Skeletal muscle tissue (tissue), 3 donors: ENCODE measurements at regions not wholly inside any gene's neighbourhood (a gene's known extent, or its start where the extent isn't known, plus 50 kb on each side); places are given as distances from the start of the nearest gene placed in this dataset.

ENCODE experiments used
- H3K27ac ChIP-seq: one replicate; pipeline ENCODE4 v1.7.0; 2013; ENCODE audit warnings: mild to moderate bottlenecking, low read depth, low read length, inconsistent platforms
- H3K27me3 ChIP-seq, 3 donors: one replicate each; pipeline ENCODE4 v1.7.0; 2013; ENCODE audit warnings: low read length in 3 of 3; ENCODE audit not compliant: control insufficient read depth in 3 of 3, insufficient read depth in 3 of 3
- H3K36me3 ChIP-seq, 3 donors: one replicate each; pipeline ENCODE4 v1.7.0; 2013; ENCODE audit warnings: low read length in 3 of 3; ENCODE audit not compliant: control insufficient read depth in 3 of 3, insufficient read depth in 3 of 3
- H3K4me1 ChIP-seq, 3 donors: one replicate each; pipeline ENCODE4 v1.7.0; 2013; ENCODE audit warnings: low read length in 3 of 3, mild to moderate bottlenecking in 3 of 3; ENCODE audit not compliant: control insufficient read depth in 3 of 3, insufficient read depth in 3 of 3
- H3K4me3 ChIP-seq, 3 donors: one replicate each; pipeline ENCODE4 v1.7.0; 2013; ENCODE audit warnings: low read length in 3 of 3
- H3K9ac ChIP-seq, 3 donors: one replicate each; pipeline ENCODE4 v1.7.0; 2013; ENCODE audit warnings: low read length in 3 of 3, mild to moderate bottlenecking in 3 of 3, moderate library complexity in 2 of 3, low read depth in 1 of 3
- H3K9me3 ChIP-seq, 3 donors: one replicate each; pipeline ENCODE4 v1.7.0; 2013; ENCODE audit warnings: low read length in 3 of 3; ENCODE audit not compliant: control insufficient read depth in 3 of 3
- donor health status: Osteomylitis.

- H3K27me3 ChIP-seq, result peaks cover 0 to 7% (median 7%) of the 10 kb centered on the region in 3 donors
- no peaks in the 10 kb centered on the region for H3K9me3 ChIP-seq
- H3K36me3 ChIP-seq, result no peaks in the 10 kb centered on the region
- H3K9ac ChIP-seq, result no peak overlapping the region
- H3K4me1 ChIP-seq, result no peaks in the 10 kb centered on the region
- H3K27ac ChIP-seq, result no peak overlapping the region
- no peak overlapping the region for H3K4me3 ChIP-seq
Measured at GRCh38 chr21:31609081-31609480, 50.4 kb upstream of the SOD1 start.

DNA sequence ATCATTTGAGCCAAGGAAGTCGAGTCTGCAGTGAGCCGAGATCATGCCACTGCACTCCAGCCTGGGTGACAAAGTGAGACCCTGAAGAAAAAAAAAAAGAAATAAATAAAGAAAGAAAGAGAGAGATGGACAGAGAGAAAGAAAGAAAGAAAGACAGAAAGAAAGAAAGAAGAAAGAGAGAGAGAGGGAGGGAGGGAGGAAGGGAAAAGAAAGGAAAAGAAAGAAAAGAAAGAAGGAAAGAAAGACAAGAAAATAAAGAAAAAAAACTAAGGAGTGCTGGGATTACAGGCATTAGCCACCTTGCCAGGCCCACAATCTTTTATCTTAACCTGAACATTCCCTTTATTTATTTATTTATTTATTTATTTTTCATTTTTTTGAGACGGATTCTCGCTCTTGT lies 51.7 kb upstream of the SOD1 start:
- Histone ChIP-seq H3K27ac (no peak overlapping the region), H3K4me3 (no peak overlapping the region), H3K4me1 (no peaks in the 10 kb centered on the region), H3K9ac (no peak overlapping the region), H3K9me3 (no peaks in the 10 kb centered on the region), H3K27me3 (peaks cover 0 to 6% (median under 1%) of the 10 kb centered on the region in 3 donors), H3K36me3 (no peaks in the 10 kb centered on the region)

DNA sequence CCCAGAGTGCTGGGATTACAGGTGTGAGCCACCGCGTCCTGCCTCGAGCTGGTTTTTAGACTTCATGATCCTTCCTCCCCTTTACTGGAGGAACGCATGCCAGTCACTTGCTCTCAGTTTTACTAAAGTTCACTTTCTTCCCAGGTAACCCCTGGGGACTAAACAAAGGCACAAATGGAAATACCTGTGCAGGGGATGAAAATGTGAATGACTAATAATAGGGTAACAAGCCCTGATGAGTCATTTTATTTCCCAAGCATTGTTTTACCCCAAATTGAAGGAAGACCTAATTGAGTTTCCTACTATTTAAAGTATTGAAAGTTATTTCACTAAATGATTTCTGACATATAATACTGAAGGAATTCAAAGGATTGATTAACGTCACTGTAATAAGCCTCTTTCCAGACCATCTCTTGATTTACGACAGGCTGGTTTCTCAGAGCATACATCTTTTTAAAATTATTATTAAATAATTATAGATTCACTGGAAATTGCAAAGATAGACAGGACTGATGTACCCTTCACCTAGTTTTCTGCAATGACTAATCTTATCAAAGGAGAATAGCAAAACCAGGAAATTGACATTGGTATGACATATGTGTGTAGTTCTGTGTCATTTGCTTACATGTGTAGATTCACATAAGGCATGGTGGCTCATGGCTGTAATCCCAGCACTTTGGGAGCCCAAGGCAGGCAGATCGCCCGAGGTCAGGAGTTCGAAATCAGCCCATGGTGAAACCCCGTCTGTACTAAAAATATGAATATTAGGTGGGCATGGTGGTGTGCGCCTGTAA lies 53.2 kb upstream of the SOD1 start:
- no peak overlapping the region for H3K9ac ChIP-seq
- no peaks in the 10 kb centered on the region for H3K36me3 ChIP-seq
- H3K4me3 ChIP-seq, result no peak overlapping the region
- no peaks in the 10 kb centered on the region for H3K4me1 ChIP-seq
- H3K27me3 ChIP-seq, result peaks cover 0 to 3% (median 0%) of the 10 kb centered on the region in 3 donors
- no peak overlapping the region for H3K27ac ChIP-seq
- no peaks in the 10 kb centered on the region for H3K9me3 ChIP-seq

GRCh38 chr21:31604591-31605190 lies 54.8 kb upstream of the SOD1 start:
- no peak overlapping the region for H3K27ac ChIP-seq
- peaks cover 0 to 3% (median 0%) of the 10 kb centered on the region in 3 donors for H3K27me3 ChIP-seq
- H3K9me3 ChIP-seq, result no peaks in the 10 kb centered on the region
- no peak overlapping the region for H3K9ac ChIP-seq
- no peak overlapping the region for H3K4me3 ChIP-seq
- no peaks in the 10 kb centered on the region for H3K36me3 ChIP-seq
- no peaks in the 10 kb centered on the region for H3K4me1 ChIP-seq

- Histone ChIP-seq H3K36me3 (no peaks in the 10 kb centered on the region), H3K27ac (no peak overlapping the region), H3K27me3 (no peaks in the 10 kb centered on the region), H3K9ac (no peak overlapping the region), H3K4me3 (no peak overlapping the region), H3K4me1 (no peaks in the 10 kb centered on the region), H3K9me3 (no peaks in the 10 kb centered on the region)
Measured at GRCh38 chr21:31599563-31599962, 59.9 kb upstream of the SOD1 start.

DNA sequence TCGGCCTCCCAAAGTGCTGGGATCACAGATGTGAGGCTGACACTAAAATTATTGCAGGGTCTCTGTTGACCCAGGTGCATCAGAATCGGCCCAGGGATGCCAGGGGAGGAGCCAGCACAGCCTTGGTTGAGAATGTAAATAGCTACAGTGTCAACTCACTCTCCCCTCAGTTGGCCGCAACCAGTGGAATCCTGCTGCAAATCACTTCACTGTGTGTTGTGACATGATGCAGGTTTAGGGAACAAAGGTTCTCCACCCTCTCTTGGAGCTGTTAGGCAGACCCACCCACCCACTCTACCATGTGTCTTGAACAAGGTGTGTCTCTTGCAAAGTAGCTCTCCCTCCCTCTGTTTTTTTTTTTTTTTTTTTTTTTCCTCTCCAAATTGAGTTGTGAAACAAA lies 60.5 kb upstream of the SOD1 start:
- Histone ChIP-seq H3K27me3 (no peaks in the 10 kb centered on the region), H3K36me3 (no peaks in the 10 kb centered on the region), H3K9ac (no peak overlapping the region), H3K4me1 (no peaks in the 10 kb centered on the region), H3K27ac (no peak overlapping the region), H3K4me3 (no peak overlapping the region), H3K9me3 (no peaks in the 10 kb centered on the region)

- no peak overlapping the region for H3K27ac ChIP-seq
- H3K9me3 ChIP-seq, result no peaks in the 10 kb centered on the region
- no peaks in the 10 kb centered on the region for H3K36me3 ChIP-seq
- H3K9ac ChIP-seq, result no peak overlapping the region
- H3K27me3 ChIP-seq, result no peaks in the 10 kb centered on the region
- H3K4me3 ChIP-seq, result no peak overlapping the region
- no peaks in the 10 kb centered on the region for H3K4me1 ChIP-seq
Measured at GRCh38 chr21:31597683-31598082, 61.8 kb upstream of the SOD1 start.

DNA sequence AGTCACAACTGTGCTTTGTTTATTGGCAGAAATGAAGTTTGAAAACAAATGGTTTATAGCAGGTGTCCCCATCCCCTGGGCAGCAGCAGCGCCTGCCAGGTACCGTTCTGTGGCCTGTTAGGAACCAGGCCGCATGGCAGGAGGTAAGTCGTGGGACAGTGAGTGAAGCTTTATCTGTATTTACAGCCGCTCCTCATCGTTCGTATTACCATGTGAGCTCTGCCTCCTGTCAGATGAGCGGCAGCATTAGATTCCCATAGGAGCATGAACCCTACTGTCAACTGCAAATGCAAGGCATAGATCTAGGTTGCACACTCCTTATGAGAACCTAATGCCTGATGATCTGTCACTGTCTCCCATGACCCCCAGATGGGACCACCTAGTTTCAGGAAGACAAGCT lies 63.4 kb upstream of the SOD1 start:
- Histone ChIP-seq H3K36me3 (no peaks in the 10 kb centered on the region), H3K4me1 (no peaks in the 10 kb centered on the region)

DNA sequence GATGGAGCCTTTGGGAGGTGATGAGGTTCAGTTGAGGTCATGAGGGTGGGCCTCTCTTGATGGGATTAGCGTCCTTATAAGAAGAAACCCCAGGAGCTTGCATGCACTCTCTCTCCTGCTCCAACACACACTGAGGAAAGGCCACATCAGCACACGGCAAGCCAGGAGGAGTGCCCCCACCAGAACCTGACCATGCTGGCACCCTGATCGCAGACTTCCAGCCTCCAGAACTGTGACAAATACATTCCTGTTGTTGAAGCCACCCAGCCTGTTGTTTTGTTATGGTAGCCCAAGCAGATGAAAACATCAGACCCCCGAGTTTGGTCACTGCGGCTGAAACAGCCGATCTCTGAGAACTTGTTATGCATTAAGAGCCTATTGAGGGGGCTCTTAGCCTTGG lies 64.8 kb upstream of the SOD1 start:
- Histone ChIP-seq H3K36me3 (no peaks in the 10 kb centered on the region), H3K27me3 (no peaks in the 10 kb centered on the region), H3K9me3 (no peaks in the 10 kb centered on the region), H3K27ac (no peak overlapping the region), H3K4me1 (no peaks in the 10 kb centered on the region), H3K9ac (no peak overlapping the region), H3K4me3 (no peak overlapping the region)

More for the DNA sequence above, 63.4 kb upstream of the SOD1 start:
- Histone ChIP-seq H3K27me3 (no peaks in the 10 kb centered on the region), H3K9ac (no peak overlapping the region), H3K9me3 (no peaks in the 10 kb centered on the region), H3K27ac (no peak overlapping the region), H3K4me3 (no peak overlapping the region)

DNA sequence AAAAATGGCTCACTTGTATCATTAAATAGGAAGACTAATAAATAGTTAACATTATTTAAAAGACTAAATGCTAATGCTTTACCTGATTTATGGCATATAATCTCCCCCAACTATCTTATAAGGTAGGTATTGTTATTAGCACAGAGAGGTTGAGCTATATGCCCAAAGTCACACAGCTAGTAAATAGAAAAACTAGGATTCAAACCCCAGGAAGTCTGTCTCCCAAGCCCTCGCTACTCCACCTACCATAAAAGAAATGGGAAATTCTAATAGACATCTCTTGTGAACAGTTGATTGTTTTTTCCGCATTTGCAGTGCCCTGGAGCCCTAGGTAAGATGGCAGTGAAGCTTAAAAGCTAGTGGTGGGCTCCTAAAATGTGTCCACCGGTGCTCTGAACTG lies 65.2 kb upstream of the SOD1 start:
- H3K9ac ChIP-seq, result no peak overlapping the region
- no peak overlapping the region for H3K4me3 ChIP-seq
- H3K36me3 ChIP-seq, result no peaks in the 10 kb centered on the region
- H3K4me1 ChIP-seq, result no peaks in the 10 kb centered on the region
- no peaks in the 10 kb centered on the region for H3K27me3 ChIP-seq
- no peaks in the 10 kb centered on the region for H3K9me3 ChIP-seq
- no peak overlapping the region for H3K27ac ChIP-seq
